GM21367 (cell line): ENCODE measurements at regions not wholly inside any gene's neighbourhood (a gene's known extent, or its start where the extent isn't known, plus 50 kb on each side); places are given as distances from the start of the nearest gene placed in this dataset.
"Not testable (repeated sequence)": the region's sequence is repeated elsewhere in the genome, so short reads cannot be mapped to it uniquely, and the experiment has no call there.

Experiments
- ATAC-seq: cut with Tn5 transposase; IDR thresholded peaks from one replicate; pipeline ENCODE4 v1.9.1; 2021; ENCODE audit not compliant: unreplicated experiment

GRCh38 chr13:67416047-67416925 is 186.2 kb upstream of the PCDH9 start:
- ATAC-seq, result no peak

GRCh38 chr13:67410645-67411044 is 180.5 kb upstream of the PCDH9 start:
- ATAC-seq, result no peak

- ATAC-seq, result no peak
Observed at GRCh38 chr13:67408798-67409197, 178.7 kb upstream of the PCDH9 start.

GRCh38 chr13:67402546-67402945 is 172.4 kb upstream of the PCDH9 start:
- ATAC-seq, result no peak

GRCh38 chr13:67395577-67395976 is 165.4 kb upstream of the PCDH9 start:
- ATAC-seq, result no peak

- no peak for ATAC-seq
Observed at GRCh38 chr13:67392014-67392413, 161.9 kb upstream of the PCDH9 start.

- ATAC-seq, result no peak
Observed at GRCh38 chr13:67390462-67391086, 160.4 kb upstream of the PCDH9 start.

GRCh38 chr13:67389171-67389570 is 159.0 kb upstream of the PCDH9 start:
- no peak for ATAC-seq

- ATAC-seq, result not testable (repeated sequence)
Observed at GRCh38 chr13:67383109-67383757, 153.1 kb upstream of the PCDH9 start.

GRCh38 chr13:67377919-67378318 is 147.8 kb upstream of the PCDH9 start:
- ATAC-seq, result no peak

- no peak for ATAC-seq
Observed at GRCh38 chr13:67374391-67374790, 144.3 kb upstream of the PCDH9 start.

GRCh38 chr13:67372868-67373464 is 142.8 kb upstream of the PCDH9 start:
- no peak for ATAC-seq

GRCh38 chr13:67369895-67370660 is 139.9 kb upstream of the PCDH9 start:
- ATAC-seq, result no peak

GRCh38 chr13:67367399-67367798 is 137.3 kb upstream of the PCDH9 start:
- no peak for ATAC-seq

- ATAC-seq, result no peak
Observed at GRCh38 chr13:67366533-67366932, 136.4 kb upstream of the PCDH9 start.

- ATAC-seq, result no peak
Observed at GRCh38 chr13:67355812-67356476, 125.8 kb upstream of the PCDH9 start.

- ATAC-seq, result no peak
Observed at GRCh38 chr13:67353941-67354340, 123.8 kb upstream of the PCDH9 start.

- ATAC-seq, result no peak
Observed at GRCh38 chr13:67353031-67353430, 122.9 kb upstream of the PCDH9 start.

- ATAC-seq, result no peak
Observed at GRCh38 chr13:67351909-67352308, 121.8 kb upstream of the PCDH9 start.

- no peak for ATAC-seq
Observed at GRCh38 chr13:67351114-67351513, 121.0 kb upstream of the PCDH9 start.
